Activated T-cell treated with anti-CD3 and anti-CD28 coated beads, Interleukin-2, amount 50 U/mL, for 4 hours (primary cell): ENCODE measurements at regions not wholly inside any gene's neighbourhood (a gene's known extent, or its start where the extent isn't known, plus 50 kb on each side); places are given as distances from the start of the nearest gene placed in this dataset.
"Not testable (repeated sequence)": the region's sequence is repeated elsewhere in the genome, so short reads cannot be mapped to it uniquely, and the experiment has no call there.

ENCODE experiments used
- ATAC-seq, 2 donors: fragments of 200-7000 bp; cut with Tn5 transposase; one replicate each; pipeline ENCODE4 v1.10.0; 2021
- DNase-seq: peaks from one replicate; pipeline ENCODE4 v3.0.0-alpha.2; 2020
- H3K27me3 Mint-ChIP-seq: one replicate; pipeline ENCODE4 v1.8.0; 2021; ENCODE audit warnings: low read depth, mixed read lengths
- H3K36me3 Mint-ChIP-seq: one replicate; pipeline ENCODE4 v1.8.0; 2022; ENCODE audit warnings: mixed read lengths; ENCODE audit not compliant: insufficient read depth
- H3K4me1 Mint-ChIP-seq: one replicate; pipeline ENCODE4 v1.8.0; 2021; ENCODE audit warnings: low read depth, mixed read lengths
- H3K4me3 Mint-ChIP-seq: one replicate; pipeline ENCODE4 v1.8.0; 2021; ENCODE audit warnings: mild to moderate bottlenecking, moderate library complexity, mixed read lengths
- H3K9me3 Mint-ChIP-seq: one replicate; pipeline ENCODE4 v1.8.0; 2021; ENCODE audit warnings: mixed read lengths

GRCh38 chr3:187810021-187810446 is 64.8 kb upstream of the BCL6 start:
- no peak for ATAC-seq
- H3K4me3 Mint-ChIP-seq = no peak overlapping the region
- peaks cover 22% of the 10 kb centered on the region for H3K4me1 Mint-ChIP-seq
- peaks cover 4% of the 10 kb centered on the region for H3K9me3 Mint-ChIP-seq
- H3K27me3 Mint-ChIP-seq = no peaks in the 10 kb centered on the region
- DNase-seq = no peak
- peaks cover 4% of the 10 kb centered on the region for H3K36me3 Mint-ChIP-seq

GRCh38 chr3:187811585-187812250 is 66.5 kb upstream of the BCL6 start:
- Mint-ChIP-seq H3K27me3 (no peaks in the 10 kb centered on the region), H3K4me3 (no peak overlapping the region), H3K36me3 (peaks cover under 1% of the 10 kb centered on the region), H3K4me1 (peaks cover 8% of the 10 kb centered on the region), H3K9me3 (peaks cover under 1% of the 10 kb centered on the region)
- ATAC-seq (no peak), DNase-seq (no peak)

- DNase-seq (no peak), ATAC-seq (no peak)
- no peak overlapping the region for H3K4me3 Mint-ChIP-seq
- H3K4me1 Mint-ChIP-seq = peaks cover under 1% of the 10 kb centered on the region
- no peaks in the 10 kb centered on the region for H3K27me3 Mint-ChIP-seq
- peaks cover 3% of the 10 kb centered on the region for H3K9me3 Mint-ChIP-seq
- H3K36me3 Mint-ChIP-seq = no peaks in the 10 kb centered on the region
These were observed 67.2 kb upstream of the BCL6 start for GRCh38 chr3:187812496-187812895.

GRCh38 chr3:187813198-187813597 is 67.9 kb upstream of the BCL6 start:
- Mint-ChIP-seq H3K36me3 (no peaks in the 10 kb centered on the region), H3K27me3 (no peaks in the 10 kb centered on the region), H3K4me3 (no peak overlapping the region), H3K9me3 (peaks cover 5% of the 10 kb centered on the region), H3K4me1 (no peaks in the 10 kb centered on the region)
- DNase-seq (no peak), ATAC-seq (no peak)

- ATAC-seq, DNase-seq, H3K4me1 Mint-ChIP-seq, H3K9me3 Mint-ChIP-seq, H3K4me3 Mint-ChIP-seq, H3K27me3 Mint-ChIP-seq, H3K36me3 Mint-ChIP-seq: not testable (repeated sequence)
These were observed 72.5 kb upstream of the BCL6 start for GRCh38 chr3:187817766-187818165.

GRCh38 chr3:187821616-187822317 is 76.5 kb upstream of the BCL6 start:
- H3K9me3 Mint-ChIP-seq = peaks cover 5% of the 10 kb centered on the region
- H3K4me1 Mint-ChIP-seq = peaks cover 13% of the 10 kb centered on the region
- no peaks in the 10 kb centered on the region for H3K27me3 Mint-ChIP-seq
- no peak overlapping the region for H3K4me3 Mint-ChIP-seq
- no peak for DNase-seq
- no peaks in the 10 kb centered on the region for H3K36me3 Mint-ChIP-seq
- no peak for ATAC-seq

GRCh38 chr3:187822402-187822801 is 77.1 kb upstream of the BCL6 start:
- no peak overlapping the region for H3K4me3 Mint-ChIP-seq
- peaks cover 3% of the 10 kb centered on the region for H3K9me3 Mint-ChIP-seq
- ATAC-seq (no peak), DNase-seq (no peak)
- H3K36me3 Mint-ChIP-seq = no peaks in the 10 kb centered on the region
- H3K27me3 Mint-ChIP-seq = no peaks in the 10 kb centered on the region
- peaks cover 13% of the 10 kb centered on the region for H3K4me1 Mint-ChIP-seq

GRCh38 chr3:187823746-187824145 is 78.5 kb upstream of the BCL6 start:
- Mint-ChIP-seq H3K9me3 (no peaks in the 10 kb centered on the region), H3K4me1 (peaks cover 16% of the 10 kb centered on the region), H3K27me3 (no peaks in the 10 kb centered on the region), H3K36me3 (no peaks in the 10 kb centered on the region), H3K4me3 (no peak overlapping the region)
- DNase-seq = no peak
- ATAC-seq = no peak

GRCh38 chr3:187827723-187828122 is 82.5 kb upstream of the BCL6 start:
- ATAC-seq (no peak), DNase-seq (no peak)
- Mint-ChIP-seq H3K9me3 (no peaks in the 10 kb centered on the region), H3K27me3 (no peaks in the 10 kb centered on the region), H3K4me3 (no peak overlapping the region), H3K4me1 (peaks cover 18% of the 10 kb centered on the region), H3K36me3 (no peaks in the 10 kb centered on the region)

GRCh38 chr3:187828579-187829452 is 83.5 kb upstream of the BCL6 start:
- H3K4me3 Mint-ChIP-seq = no peak overlapping the region
- no peak for DNase-seq

GRCh38 chr3:187830181-187830580 is 84.9 kb upstream of the BCL6 start:
- Mint-ChIP-seq H3K36me3 (no peaks in the 10 kb centered on the region), H3K4me1 (peaks cover 24% of the 10 kb centered on the region), H3K9me3 (peaks cover 6% of the 10 kb centered on the region), H3K4me3 (no peak overlapping the region), H3K27me3 (no peaks in the 10 kb centered on the region)
- no peak for DNase-seq
- ATAC-seq = no peak

More at GRCh38 chr3:187828579-187829452, 83.5 kb upstream of the BCL6 start:
- Mint-ChIP-seq H3K4me1 (peaks cover 15% of the 10 kb centered on the region), H3K27me3 (no peaks in the 10 kb centered on the region), H3K9me3 (no peaks in the 10 kb centered on the region), H3K36me3 (no peaks in the 10 kb centered on the region)
- ATAC-seq = peak in 1 of 2 donors; percentile 47

- DNase-seq (no peak), ATAC-seq (no peak)
- Mint-ChIP-seq H3K36me3 (no peaks in the 10 kb centered on the region), H3K27me3 (no peaks in the 10 kb centered on the region), H3K9me3 (peaks cover 6% of the 10 kb centered on the region), H3K4me1 (peaks cover 24% of the 10 kb centered on the region), H3K4me3 (no peak overlapping the region)
These were observed 86.1 kb upstream of the BCL6 start for GRCh38 chr3:187831125-187832051.

- Mint-ChIP-seq H3K27me3 (no peaks in the 10 kb centered on the region), H3K4me1 (peaks cover 24% of the 10 kb centered on the region), H3K9me3 (peaks cover 6% of the 10 kb centered on the region), H3K36me3 (no peaks in the 10 kb centered on the region), H3K4me3 (no peak overlapping the region)
- ATAC-seq (no peak), DNase-seq (no peak)
These were observed 86.9 kb upstream of the BCL6 start for GRCh38 chr3:187832202-187832601.

- peaks cover 24% of the 10 kb centered on the region for H3K4me1 Mint-ChIP-seq
- peaks cover 6% of the 10 kb centered on the region for H3K9me3 Mint-ChIP-seq
- DNase-seq = no peak
- ATAC-seq = no peak
- H3K36me3 Mint-ChIP-seq = no peaks in the 10 kb centered on the region
- no peak overlapping the region for H3K4me3 Mint-ChIP-seq
- H3K27me3 Mint-ChIP-seq = no peaks in the 10 kb centered on the region
These were observed 88.1 kb upstream of the BCL6 start for GRCh38 chr3:187833375-187833774.
